Activated T-cell treated with anti-CD3 and anti-CD28 coated beads, Interleukin-2, amount 50 U/mL, for 72 hours (primary cell): ENCODE measurements at regions not wholly inside any gene's neighbourhood (a gene's known extent, or its start where the extent isn't known, plus 50 kb on each side); places are given as distances from the start of the nearest gene placed in this dataset.
"Not testable (repeated sequence)": the region's sequence is repeated elsewhere in the genome, so short reads cannot be mapped to it uniquely, and the experiment has no call there.

ENCODE experiments used
- ATAC-seq, 2 donors: fragments of 150-1000 bp; cut with Tn5 transposase; replicated peaks in 1 of 2; 2 replicates each; pipeline ENCODE4 v1.10.0; 2021; ENCODE audit warnings: moderate library complexity in 2 of 2, mild to moderate bottlenecking in 1 of 2
- DNase-seq, 2 donors: peaks; one replicate each; pipeline ENCODE4 v3.0.0; 2021 to 2022; ENCODE audit warnings: mixed read lengths in 1 of 2
- H3K27ac Mint-ChIP-seq: one replicate; pipeline ENCODE4 v1.8.0; 2022; ENCODE audit warnings: mild to moderate bottlenecking, moderate library complexity, mixed read lengths
- H3K27me3 Mint-ChIP-seq: one replicate; pipeline ENCODE4 v1.8.0; 2022; ENCODE audit warnings: low read depth, mixed read lengths
- H3K36me3 Mint-ChIP-seq, 2 donors: one replicate each; pipeline ENCODE4 v1.8.0; 2022; ENCODE audit warnings: mixed read lengths in 2 of 2, mild to moderate bottlenecking in 1 of 2; ENCODE audit not compliant: insufficient read depth in 2 of 2
- H3K4me1 Mint-ChIP-seq: one replicate; pipeline ENCODE4 v1.8.0; 2022; ENCODE audit warnings: low read depth, mixed read lengths
- H3K4me3 Mint-ChIP-seq, 2 donors: one replicate each; pipeline ENCODE4 v1.8.0; 2022; ENCODE audit warnings: mild to moderate bottlenecking in 2 of 2, mixed read lengths in 2 of 2, moderate library complexity in 2 of 2
- H3K9me3 Mint-ChIP-seq, 2 donors: one replicate each; pipeline ENCODE4 v1.8.0; 2022; ENCODE audit warnings: mixed read lengths in 2 of 2

DNA sequence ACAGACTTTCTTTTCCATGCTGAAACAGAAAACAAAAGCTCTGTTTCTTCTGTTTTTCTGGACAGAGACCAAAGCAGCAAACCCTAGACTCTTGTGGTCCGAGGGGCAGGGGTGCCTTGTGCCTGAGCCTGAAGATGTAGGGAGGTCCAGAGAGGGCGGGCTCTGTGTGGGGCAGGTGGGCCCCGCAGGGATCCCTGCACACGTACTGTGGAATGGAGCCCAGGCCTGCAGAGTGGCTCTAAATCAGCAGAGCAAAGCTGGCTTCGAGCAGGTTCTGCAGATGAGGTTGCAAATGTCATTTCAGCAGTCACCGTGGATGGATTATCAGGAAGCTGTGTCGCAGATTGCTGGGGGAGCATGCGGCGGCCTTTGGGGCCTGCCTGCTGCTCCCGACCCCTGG lies 438.6 kb downstream of the RNF144A start:
- Mint-ChIP-seq H3K9me3 (no peaks in the 10 kb centered on the region), H3K4me1 (no peaks in the 10 kb centered on the region), H3K4me3 (no peak overlapping the region), H3K36me3 (no peaks in the 10 kb centered on the region), H3K27me3 (no peaks in the 10 kb centered on the region), H3K27ac (no peak overlapping the region)
- ATAC-seq (no peak), DNase-seq (no peak)

DNA sequence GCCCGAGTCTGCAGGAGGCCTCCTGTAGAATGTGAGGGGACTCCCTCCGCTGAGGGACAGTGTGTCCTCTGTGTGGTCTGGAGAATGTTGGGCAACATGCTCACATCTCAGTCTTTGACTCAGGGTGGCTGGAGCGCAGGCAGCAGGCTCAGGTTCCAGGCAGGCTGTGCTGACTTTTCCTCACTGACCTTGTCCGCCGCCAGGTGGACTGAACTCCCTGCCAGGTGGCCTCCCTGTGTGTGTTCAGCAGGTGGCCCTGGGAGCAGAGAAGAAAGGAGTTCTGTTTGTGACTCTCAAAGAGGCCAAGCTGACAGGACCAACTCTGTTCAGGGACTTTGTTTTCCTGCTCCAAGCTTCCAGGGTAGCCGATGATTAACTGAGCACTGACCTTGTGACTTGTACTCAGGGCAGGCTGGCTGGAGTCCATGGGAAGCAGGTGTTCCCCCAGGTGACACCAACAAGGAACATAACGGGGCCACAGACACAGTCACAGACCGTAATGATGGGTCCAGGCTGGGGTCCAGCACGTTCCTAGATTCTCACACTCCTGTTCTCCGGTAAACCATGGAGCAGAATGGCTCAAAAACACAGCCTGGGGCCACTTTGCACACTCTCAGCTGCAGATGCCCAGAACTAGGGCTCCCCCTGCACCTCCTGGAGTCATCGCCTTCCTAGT lies 439.8 kb downstream of the RNF144A start:
- no peak for DNase-seq
- H3K4me1 Mint-ChIP-seq, result no peaks in the 10 kb centered on the region
- no peak for ATAC-seq
- no peak overlapping the region for H3K4me3 Mint-ChIP-seq
- H3K27me3 Mint-ChIP-seq, result no peaks in the 10 kb centered on the region
- no peaks in the 10 kb centered on the region for H3K9me3 Mint-ChIP-seq
- no peaks in the 10 kb centered on the region for H3K36me3 Mint-ChIP-seq
- no peak overlapping the region for H3K27ac Mint-ChIP-seq

GRCh38 chr2:7357993-7358392 lies 440.8 kb downstream of the RNF144A start:
- H3K27ac Mint-ChIP-seq, result no peak overlapping the region
- H3K36me3 Mint-ChIP-seq, result no peaks in the 10 kb centered on the region
- no peaks in the 10 kb centered on the region for H3K27me3 Mint-ChIP-seq
- ATAC-seq (no peak), DNase-seq (no peak)
- H3K4me3 Mint-ChIP-seq, result no peak overlapping the region
- H3K9me3 Mint-ChIP-seq, result no peaks in the 10 kb centered on the region
- no peaks in the 10 kb centered on the region for H3K4me1 Mint-ChIP-seq

DNA sequence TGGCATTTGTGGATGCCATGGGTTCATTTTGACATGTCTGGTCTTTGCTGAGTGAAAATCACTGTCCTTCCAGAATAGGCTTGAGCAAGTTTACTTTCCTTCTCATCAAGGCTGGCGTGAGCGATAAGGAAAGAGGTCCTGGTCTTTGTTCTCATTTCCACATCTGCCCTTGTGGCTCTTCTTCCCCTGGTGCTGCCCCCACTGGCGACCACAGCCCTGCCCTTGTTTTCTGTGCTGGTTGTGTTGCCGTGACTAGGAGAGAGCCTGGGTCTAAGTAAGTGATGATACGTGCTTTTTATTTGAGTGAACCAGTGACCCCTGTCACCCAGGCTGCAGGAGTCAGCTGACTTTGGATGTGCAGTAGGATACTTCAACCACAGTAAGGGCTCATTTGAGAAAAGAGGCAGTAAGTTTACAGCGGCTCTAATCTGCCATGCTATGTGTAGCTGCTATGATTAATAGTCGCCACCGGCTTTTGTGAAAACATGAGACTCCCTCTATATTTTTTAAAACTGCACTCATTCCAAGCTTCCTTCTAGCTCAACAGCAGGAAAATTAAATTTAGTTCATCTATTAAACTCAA lies 441.7 kb downstream of the RNF144A start:
- Mint-ChIP-seq H3K36me3 (no peaks in the 10 kb centered on the region), H3K9me3 (no peaks in the 10 kb centered on the region), H3K27ac (no peak overlapping the region), H3K4me3 (no peak overlapping the region), H3K27me3 (no peaks in the 10 kb centered on the region), H3K4me1 (no peaks in the 10 kb centered on the region)
- ATAC-seq (peak in 1 of 2 donors; percentile 33), DNase-seq (peak in 1 of 2 donors; percentile 10)

- DNase-seq, result no peak
- peaks cover 0 to 1% of the 10 kb centered on the region in 2 donors for H3K36me3 Mint-ChIP-seq
- peaks cover 1 to 2% of the 10 kb centered on the region in 2 donors for H3K9me3 Mint-ChIP-seq
- H3K27me3 Mint-ChIP-seq, result no peaks in the 10 kb centered on the region
- H3K4me1 Mint-ChIP-seq, result no peaks in the 10 kb centered on the region
- H3K4me3 Mint-ChIP-seq, result no peak overlapping the region
- no peak overlapping the region for H3K27ac Mint-ChIP-seq
- no peak for ATAC-seq
Observed at GRCh38 chr2:7363906-7364305, 446.7 kb downstream of the RNF144A start.

GRCh38 chr2:7368211-7368610 lies 451.0 kb downstream of the RNF144A start:
- peaks cover 2 to 6% of the 10 kb centered on the region in 2 donors for H3K9me3 Mint-ChIP-seq
- peaks cover 9% of the 10 kb centered on the region for H3K27me3 Mint-ChIP-seq
- H3K4me3 Mint-ChIP-seq, result no peak overlapping the region
- DNase-seq, result no peak
- no peak for ATAC-seq
- H3K27ac Mint-ChIP-seq, result no peak overlapping the region
- no peaks in the 10 kb centered on the region for H3K4me1 Mint-ChIP-seq
- H3K36me3 Mint-ChIP-seq, result peaks cover 0 to 3% of the 10 kb centered on the region in 2 donors

DNA sequence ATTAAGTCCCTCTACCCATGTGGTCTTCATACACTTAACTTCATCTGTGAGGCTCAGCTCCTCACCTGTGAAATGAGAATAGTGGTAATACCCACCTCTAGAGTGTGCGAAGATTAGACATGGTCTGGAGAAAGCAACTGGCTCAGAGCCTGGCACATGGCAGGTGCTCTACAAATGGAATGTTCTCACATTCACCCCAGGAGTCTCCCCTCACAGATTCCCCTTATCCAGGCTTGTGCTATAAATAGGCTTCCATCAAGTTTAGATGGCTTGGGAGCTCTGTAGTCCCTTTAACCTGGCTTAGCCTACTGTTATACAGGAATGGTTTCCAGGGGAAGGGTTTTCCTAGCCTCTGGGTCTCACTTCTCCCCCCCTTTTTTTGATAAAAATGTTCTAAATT lies 455.9 kb downstream of the RNF144A start:
- ATAC-seq, result no peak
- H3K4me1 Mint-ChIP-seq, result no peaks in the 10 kb centered on the region
- H3K4me3 Mint-ChIP-seq, result no peak overlapping the region
- no peak overlapping the region for H3K27ac Mint-ChIP-seq
- peaks cover 16% of the 10 kb centered on the region for H3K27me3 Mint-ChIP-seq
- DNase-seq, result no peak
- H3K36me3 Mint-ChIP-seq, result peaks cover 0 to 3% of the 10 kb centered on the region in 2 donors
- peaks cover 2 to 6% of the 10 kb centered on the region in 2 donors for H3K9me3 Mint-ChIP-seq

DNA sequence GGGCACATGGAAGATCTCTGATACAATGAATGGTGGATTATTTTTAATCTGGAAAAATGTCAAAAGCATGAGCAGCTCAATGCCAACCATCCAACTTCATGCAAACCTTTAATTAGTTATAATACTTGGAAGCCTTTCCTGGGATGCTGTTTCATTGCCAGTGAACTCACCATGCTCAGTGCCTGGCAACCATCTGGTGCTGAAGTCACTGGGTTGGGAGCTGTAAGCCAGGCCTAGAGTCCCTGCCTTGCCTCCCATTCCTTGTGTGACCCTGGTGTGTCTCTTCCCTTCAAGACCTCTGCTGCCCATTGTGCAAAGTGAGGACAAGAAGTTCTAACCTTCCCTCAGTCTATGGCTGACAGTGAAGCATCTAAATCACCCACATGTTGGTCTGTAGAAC lies 458.7 kb downstream of the RNF144A start:
- Mint-ChIP-seq H3K27ac (no peak overlapping the region), H3K9me3 (peaks cover 0 to 2% of the 10 kb centered on the region in 2 donors), H3K4me3 (no peak overlapping the region), H3K4me1 (no peaks in the 10 kb centered on the region), H3K36me3 (no peaks in the 10 kb centered on the region), H3K27me3 (peaks cover 24% of the 10 kb centered on the region)
- ATAC-seq (no peak), DNase-seq (no peak)

DNA sequence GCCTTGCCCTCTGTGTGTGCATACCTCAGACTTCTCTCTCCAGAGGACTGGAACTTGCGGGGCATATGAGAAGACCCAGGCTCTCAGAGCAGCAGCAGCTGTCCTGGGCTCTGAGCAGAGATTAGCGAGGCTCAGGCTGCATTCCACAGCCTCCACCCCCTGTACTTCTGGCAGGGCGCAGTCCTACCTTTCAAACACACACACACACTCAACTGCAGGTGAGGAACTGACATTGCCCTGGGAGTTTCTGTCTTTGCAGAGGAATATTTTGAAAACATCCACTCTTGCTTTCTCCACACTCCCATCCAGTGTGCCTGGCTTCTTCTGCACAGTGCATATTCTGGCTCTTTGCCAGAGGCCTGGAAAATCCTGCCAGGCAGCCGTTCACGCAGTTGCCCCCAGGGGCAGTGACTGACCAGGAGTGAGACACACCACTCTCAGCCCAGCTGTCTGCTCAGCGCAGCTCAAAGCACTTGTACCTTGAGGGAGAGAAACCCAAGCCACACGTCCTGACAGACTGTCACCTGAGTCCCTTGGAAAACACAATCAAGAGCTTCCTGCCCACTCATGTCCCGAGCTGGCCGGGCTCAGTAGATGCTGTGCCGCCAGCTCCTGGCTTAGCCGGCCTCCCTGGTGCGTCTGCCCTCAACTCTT lies 460.8 kb downstream of the RNF144A start:
- H3K36me3 Mint-ChIP-seq, result no peaks in the 10 kb centered on the region
- H3K4me1 Mint-ChIP-seq, result no peaks in the 10 kb centered on the region
- H3K27me3 Mint-ChIP-seq, result peaks cover 24% of the 10 kb centered on the region
- no peak overlapping the region for H3K27ac Mint-ChIP-seq
- no peak overlapping the region for H3K4me3 Mint-ChIP-seq
- DNase-seq, result no peak
- ATAC-seq, result no peak
- H3K9me3 Mint-ChIP-seq, result no peaks in the 10 kb centered on the region

GRCh38 chr2:7378591-7378990 lies 461.4 kb downstream of the RNF144A start:
- Mint-ChIP-seq H3K36me3 (no peaks in the 10 kb centered on the region), H3K4me3 (no peak overlapping the region), H3K9me3 (no peaks in the 10 kb centered on the region), H3K27me3 (peaks cover 28% of the 10 kb centered on the region), H3K4me1 (no peaks in the 10 kb centered on the region), H3K27ac (no peak overlapping the region)
- no peak for ATAC-seq
- no peak for DNase-seq

DNA sequence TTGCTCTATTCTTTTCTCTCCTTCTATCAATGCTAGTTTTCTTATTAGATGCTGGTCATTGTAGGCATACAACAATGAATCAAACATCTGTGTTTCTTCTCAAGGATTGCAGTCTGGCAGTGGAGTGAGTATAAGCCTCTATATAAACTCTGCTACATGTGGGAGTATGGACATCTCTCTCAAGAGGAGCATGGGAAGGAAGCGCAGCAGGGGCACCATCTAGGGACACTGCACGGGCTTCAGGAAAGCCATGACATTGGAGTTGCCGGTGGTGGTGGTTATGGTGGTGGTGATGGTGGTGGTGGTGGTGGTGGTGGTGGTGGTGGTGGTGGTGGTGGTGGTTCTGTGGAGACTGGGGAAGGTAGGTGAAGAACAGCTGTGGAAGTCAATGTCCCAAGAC lies 462.6 kb downstream of the RNF144A start:
- H3K9me3 Mint-ChIP-seq, result no peaks in the 10 kb centered on the region
- DNase-seq (no peak), ATAC-seq (no peak)
- no peaks in the 10 kb centered on the region for H3K36me3 Mint-ChIP-seq
- peaks cover 24% of the 10 kb centered on the region for H3K27me3 Mint-ChIP-seq
- no peaks in the 10 kb centered on the region for H3K4me1 Mint-ChIP-seq
- H3K4me3 Mint-ChIP-seq, result no peak overlapping the region
- H3K27ac Mint-ChIP-seq, result no peak overlapping the region

DNA sequence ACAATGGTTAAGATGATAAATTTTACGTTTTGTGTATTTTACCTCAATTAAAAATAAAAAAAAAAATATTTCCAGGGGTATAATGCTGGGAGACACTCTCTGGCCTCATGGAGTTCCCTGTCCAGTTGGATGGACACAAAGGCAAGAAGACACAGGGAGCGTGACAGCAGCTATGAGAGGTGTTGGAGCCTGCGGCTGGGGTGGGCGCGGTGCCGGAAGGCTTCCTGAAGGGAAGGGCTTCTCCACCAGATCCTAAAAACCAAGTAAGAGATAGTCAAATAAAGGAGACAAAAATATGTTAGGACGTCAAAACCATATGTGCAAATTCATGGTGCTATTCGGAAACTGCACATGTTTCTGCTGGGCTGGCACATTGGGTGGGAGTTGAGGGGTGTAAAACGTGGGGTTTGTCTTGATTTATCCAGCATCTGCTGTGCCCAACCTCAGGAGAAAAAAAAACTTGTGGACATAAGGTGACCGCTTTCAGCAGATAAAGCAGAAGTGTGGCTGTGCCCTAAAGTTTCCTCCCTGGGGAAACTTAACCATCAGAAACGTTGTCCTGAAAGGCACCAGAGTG lies 467.6 kb downstream of the RNF144A start:
- Mint-ChIP-seq H3K4me1 (no peaks in the 10 kb centered on the region), H3K36me3 (no peaks in the 10 kb centered on the region), H3K4me3 (no peak overlapping the region), H3K27me3 (peaks cover 14% of the 10 kb centered on the region), H3K9me3 (no peaks in the 10 kb centered on the region), H3K27ac (no peak overlapping the region)
- DNase-seq, result no peak
- no peak for ATAC-seq

- H3K4me1 Mint-ChIP-seq, H3K27me3 Mint-ChIP-seq, H3K27ac Mint-ChIP-seq, ATAC-seq, DNase-seq, H3K36me3 Mint-ChIP-seq, H3K9me3 Mint-ChIP-seq, H3K4me3 Mint-ChIP-seq: not testable (repeated sequence)
Observed at GRCh38 chr2:7390311-7390710, 473.1 kb downstream of the RNF144A start.
